ENCODE measurements at regions not wholly inside any gene's neighbourhood (a gene's known extent, or its start where the extent isn't known, plus 50 kb on each side); places are given as distances from the start of the nearest gene placed in this dataset.

- TF ChIP-seq POLR2AphosphoS5 (IDR thresholded peaks at IDR 0.05) (no peak), CTCF (IDR thresholded peaks at IDR 0.05) (no peak)
Observed at GRCh38 chr13:83722443-83722842, 159.8 kb downstream of the SLITRK1 start.

All from upper lobe of left lung (tissue), 4 donors.